Activated T-cell treated with anti-CD3 and anti-CD28 coated beads for 48 hours (primary cell): ENCODE measurements at regions not wholly inside any gene's neighbourhood (a gene's known extent, or its start where the extent isn't known, plus 50 kb on each side); places are given as distances from the start of the nearest gene placed in this dataset.
"Not testable (repeated sequence)": the region's sequence is repeated elsewhere in the genome, so short reads cannot be mapped to it uniquely, and the experiment has no call there.

Experiments
- DNase-seq: peaks from one replicate; pipeline ENCODE4 v3.0.0-alpha.2; 2020; ENCODE audit warnings: low read depth

DNA sequence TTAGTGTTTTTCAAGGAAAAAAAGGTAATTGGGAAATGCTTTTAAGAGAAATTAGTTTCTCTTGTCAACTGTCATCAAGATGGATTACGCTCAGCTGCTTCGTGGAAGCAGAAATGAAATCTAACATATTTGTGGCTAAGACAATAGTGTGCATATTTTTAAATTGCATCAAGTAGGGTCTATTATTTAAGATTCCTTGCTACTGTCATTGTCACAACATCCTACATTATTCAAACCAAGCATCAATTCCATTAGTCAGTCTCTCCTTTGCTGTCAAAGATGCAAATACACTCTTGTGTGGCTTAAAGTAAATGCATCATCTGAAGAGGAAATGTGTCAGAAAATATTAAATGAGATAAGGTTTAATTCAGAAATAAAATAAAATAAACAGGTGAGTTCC is 1277.6 kb upstream of the SEL1L start:
- no peak for DNase-seq

- DNase-seq = not testable (repeated sequence)
These were observed 1280.7 kb upstream of the SEL1L start for GRCh38 chr14:82814339-82814738.

- DNase-seq = no peak
These were observed 1296.9 kb upstream of the SEL1L start for GRCh38 chr14:82830596-82830995.

DNA sequence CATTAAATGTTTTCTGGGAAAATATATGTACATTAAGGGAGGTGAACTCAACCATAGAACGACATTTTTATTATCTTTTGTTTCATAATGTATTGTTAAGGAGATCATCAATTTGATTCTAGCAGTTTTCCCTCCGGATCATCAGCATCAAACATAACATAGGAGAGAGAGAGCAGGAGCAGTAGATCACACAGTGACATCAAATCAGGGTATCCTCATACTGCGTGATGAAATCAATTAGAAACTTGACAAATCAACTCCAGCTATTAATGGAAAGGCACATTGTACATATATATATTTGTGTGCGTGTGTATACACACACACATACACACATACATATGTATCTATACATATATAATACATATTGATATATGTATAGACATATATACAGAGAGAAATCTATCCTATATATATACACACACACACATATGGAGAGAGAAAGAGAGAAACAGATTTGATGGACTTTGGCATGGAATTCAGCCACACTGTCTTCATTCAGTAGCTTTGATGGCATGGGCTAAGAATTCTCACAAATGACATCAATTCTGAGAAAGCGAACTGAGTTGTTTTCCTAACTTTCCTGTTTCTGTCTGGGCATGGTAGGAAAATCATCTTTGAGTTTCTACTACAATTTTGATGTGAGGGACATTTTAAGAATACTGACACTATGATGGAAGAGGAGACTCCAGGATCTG is 1302.8 kb upstream of the SEL1L start:
- no peak for DNase-seq

- DNase-seq = no peak
These were observed 1304.0 kb upstream of the SEL1L start for GRCh38 chr14:82837611-82838140.

DNA sequence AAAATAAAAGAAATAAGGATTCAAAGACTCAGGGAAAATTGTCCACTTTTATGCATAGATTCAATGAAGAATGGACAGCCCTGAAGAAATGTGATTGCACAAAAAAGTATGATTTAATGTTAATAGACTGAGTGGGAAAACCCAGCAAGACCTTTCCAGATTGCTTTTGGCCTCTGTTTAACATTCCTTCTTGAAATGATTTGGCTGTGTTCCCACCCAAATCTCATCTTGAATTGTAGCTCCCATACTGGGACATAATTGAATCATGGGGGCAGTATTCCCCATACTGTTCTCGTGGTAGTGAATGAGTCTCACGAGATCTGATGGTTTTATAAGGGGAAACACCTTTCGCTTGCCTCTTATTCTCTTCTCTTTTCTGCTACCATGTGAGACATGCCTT is 1316.9 kb upstream of the SEL1L start:
- DNase-seq = no peak

GRCh38 chr14:82854131-82854530 is 1320.5 kb upstream of the SEL1L start:
- DNase-seq = no peak

DNA sequence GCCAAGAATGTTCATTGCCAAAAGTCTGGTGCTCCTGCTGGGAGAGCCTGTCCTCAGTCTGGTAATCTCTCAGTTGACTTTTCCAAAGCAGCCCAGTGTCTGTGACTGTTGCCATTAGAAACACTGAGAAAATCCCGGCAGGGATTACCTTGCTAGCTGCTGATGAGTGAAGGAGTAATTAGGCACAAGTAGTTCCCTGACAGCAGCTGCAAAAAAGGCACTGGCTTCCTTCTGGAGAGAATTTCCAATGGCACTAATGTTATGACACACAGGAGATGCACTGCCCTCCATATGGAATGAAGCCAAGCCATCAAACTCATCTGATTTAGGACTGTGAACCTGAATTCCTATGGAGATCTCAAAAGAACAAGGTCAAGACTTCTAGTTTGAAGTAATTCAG is 1321.2 kb upstream of the SEL1L start:
- DNase-seq = no peak

DNA sequence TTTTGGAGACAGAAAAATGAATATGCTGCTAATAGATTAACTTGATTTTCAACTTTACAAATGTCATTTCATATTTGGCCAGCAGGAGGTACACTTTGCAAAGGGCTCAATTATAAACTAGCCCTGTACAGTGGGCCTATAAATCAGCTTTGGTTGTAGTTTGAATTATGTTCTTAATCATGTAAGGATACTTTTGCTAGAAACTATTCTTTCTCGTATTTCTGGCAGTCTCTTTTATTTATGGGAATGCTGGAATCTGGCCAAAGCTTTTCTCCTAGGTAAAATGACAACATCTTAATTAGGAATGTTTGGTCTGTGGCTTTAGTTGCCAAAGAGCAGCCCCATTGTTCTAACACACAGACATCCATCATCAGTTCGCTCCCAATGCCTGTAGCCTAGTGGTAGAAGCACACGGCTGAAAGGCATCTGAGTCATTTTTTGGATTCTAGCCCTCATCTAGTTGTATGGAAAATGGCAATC is 1322.3 kb upstream of the SEL1L start:
- no peak for DNase-seq

DNA sequence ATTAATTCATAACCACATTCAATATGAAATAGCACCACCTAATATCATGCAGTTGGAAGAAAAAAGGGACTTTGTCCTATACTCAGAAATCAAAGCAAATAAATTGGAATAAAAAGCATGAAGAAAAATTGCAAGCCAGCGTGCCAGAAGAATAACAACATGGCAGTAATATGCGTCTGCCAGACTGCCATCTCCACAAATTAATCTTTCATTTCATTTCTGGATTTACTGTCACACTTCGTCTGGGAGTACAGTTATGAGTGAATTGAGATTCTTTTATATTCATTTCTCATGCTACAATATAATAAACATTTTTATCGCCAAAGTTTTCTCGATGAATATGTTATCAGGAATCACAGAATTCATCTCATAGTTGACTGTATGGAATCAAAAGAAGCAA is 1327.7 kb upstream of the SEL1L start:
- no peak for DNase-seq

DNA sequence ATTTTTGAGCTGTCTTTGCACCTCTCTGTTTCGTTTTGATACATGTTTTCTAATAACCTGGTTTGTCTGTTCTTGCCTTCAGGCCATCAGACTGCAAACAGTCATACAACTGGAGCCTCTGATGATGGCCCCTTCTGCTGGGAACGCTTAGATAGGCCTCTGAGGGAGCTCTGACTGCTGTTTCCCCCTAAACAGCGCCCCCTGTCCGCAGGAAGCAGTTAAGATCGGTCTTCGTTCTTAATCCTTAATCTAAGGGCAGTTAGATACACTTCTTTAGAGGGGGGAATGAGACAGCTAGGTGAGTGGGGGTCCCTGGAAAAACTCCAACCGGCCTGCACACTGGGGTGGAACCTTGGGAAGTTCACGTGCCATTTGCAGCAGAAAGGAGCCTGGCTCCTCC is 1338.8 kb upstream of the SEL1L start:
- DNase-seq = no peak

- DNase-seq = no peak
These were observed 1345.3 kb upstream of the SEL1L start for GRCh38 chr14:82878951-82879350.

DNA sequence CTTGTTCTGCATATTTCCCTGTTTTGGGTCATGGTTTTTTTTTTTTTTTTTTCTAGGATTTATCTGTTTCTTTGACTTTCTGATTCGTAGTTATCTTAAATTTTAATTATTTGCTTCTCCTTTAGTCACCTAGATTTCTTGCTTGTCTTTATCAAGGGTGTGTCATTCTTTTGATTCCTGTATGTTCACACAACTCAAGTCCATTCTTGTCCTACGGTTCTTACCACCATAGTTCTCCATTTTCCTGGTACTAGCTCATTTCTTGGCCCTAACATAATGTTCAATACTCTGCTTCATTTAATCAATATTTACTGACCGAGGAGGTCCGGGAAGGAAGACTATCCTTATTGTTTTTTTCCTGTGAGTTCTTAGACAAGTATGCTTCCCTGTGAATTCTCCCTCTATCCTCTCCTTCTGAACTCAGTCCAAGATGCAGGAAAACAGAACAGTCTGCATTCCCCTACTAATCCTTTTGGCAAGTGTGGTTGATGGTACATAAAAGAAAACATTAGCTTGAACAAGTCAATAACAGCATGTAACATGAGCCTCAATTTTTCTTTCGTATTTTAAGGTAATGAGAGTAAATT is 1346.4 kb upstream of the SEL1L start:
- no peak for DNase-seq

GRCh38 chr14:82886670-82887069 is 1353.0 kb upstream of the SEL1L start:
- DNase-seq = no peak

GRCh38 chr14:82889701-82890100 is 1356.0 kb upstream of the SEL1L start:
- no peak for DNase-seq

- no peak for DNase-seq
These were observed 1362.8 kb upstream of the SEL1L start for GRCh38 chr14:82896476-82896875.

DNA sequence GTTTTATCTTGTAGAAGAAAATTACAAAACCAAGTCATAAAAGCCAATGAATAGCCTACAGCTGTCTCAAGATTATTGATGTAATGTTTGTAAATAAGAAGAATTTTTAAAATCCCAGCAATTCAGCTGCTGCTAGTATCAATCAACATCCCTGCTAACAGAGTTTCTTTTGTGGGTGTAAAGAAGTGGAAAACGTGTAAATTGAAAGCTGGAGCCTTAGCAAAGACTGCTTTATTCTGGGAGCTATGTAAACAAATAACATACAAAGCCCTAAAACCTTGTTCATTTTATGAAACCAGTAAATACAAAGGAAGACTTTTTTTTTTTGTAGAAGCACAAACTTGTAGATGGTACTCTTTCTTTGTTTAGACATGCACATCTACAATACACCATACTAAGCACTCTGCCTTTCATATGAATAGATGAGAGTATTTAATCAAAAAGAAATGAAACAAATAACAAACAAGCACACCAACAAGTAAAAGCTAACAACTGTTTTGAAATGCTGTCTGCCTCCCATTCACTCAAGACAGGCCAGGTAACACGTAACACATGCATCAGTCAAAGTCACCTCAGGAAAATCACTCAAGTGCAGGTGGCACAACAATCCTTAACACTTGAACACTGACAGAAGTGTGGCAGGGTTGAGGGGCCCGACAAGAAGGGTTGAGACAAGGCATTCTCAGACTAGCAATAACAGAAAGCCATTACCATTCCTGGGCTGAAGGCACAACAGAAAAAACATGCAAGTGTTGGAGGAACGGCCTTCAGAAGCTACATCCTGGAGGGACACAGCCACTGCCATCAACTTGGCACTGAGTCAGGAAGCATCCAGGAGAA is 1364.0 kb upstream of the SEL1L start:
- no peak for DNase-seq

DNA sequence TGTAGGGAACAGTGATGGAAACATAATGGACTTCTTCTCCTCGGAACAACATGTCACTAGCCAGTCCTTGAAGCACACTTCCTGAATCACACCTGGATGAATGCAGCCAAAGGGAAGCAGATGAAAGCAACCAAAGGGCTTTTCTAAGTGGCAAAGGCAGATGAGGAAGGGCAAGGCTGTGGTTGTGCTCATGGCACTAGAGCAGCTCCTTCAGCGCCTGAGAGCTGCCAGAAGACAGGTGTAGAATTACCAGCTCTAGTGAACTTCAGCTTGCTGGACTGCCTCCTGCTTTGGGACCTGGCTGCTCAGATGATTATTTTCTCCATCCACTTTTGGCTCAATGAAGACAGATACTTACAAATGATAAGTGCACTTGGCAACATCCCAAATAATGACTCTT is 1372.1 kb upstream of the SEL1L start:
- DNase-seq = no peak

- DNase-seq = no peak
These were observed 1378.3 kb upstream of the SEL1L start for GRCh38 chr14:82911930-82912329.

- no peak for DNase-seq
These were observed 1379.7 kb upstream of the SEL1L start for GRCh38 chr14:82913396-82913795.

GRCh38 chr14:82915381-82915780 is 1381.7 kb upstream of the SEL1L start:
- no peak for DNase-seq

DNA sequence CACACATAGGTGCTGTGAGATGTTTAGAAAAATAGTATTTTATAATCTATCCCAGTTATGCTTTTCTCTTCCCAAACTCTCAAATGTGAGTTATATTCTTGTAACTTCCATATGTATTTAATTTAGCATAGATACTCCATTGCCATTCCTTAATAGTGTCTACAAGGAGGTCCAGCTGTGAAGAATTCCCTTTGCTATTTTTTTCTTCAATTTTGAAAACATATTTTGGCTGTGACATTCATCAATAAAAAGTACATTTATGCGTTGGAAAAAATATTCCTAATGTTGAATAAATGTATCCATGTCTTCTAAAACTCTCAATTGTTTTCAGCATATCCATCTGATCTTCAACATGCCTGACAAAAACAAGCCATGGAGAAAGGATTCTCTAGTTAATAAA is 1402.0 kb upstream of the SEL1L start:
- DNase-seq = no peak

DNA sequence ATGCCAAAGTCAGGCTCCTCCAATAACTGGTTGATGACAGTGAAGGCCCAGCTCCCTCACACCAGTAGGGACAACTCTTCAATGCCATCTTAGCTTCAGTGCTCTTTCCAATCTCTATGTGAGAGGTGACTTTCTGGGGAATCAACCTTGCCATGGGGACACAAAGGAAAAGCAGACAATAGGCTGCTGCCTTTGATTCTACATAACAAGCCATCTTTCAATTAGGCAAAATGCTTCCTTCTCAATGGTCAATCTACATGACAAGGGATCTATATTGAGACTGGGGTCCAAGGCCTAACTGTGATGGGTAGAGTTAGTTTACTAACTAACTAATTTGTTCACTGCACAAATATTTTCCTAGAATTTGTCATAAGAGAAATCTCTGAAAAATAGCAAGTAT is 1417.5 kb upstream of the SEL1L start:
- DNase-seq = no peak
